ENCODE measurements at regions not wholly inside any gene's neighbourhood (a gene's known extent, or its start where the extent isn't known, plus 50 kb on each side); places are given as distances from the start of the nearest gene placed in this dataset.

DNA sequence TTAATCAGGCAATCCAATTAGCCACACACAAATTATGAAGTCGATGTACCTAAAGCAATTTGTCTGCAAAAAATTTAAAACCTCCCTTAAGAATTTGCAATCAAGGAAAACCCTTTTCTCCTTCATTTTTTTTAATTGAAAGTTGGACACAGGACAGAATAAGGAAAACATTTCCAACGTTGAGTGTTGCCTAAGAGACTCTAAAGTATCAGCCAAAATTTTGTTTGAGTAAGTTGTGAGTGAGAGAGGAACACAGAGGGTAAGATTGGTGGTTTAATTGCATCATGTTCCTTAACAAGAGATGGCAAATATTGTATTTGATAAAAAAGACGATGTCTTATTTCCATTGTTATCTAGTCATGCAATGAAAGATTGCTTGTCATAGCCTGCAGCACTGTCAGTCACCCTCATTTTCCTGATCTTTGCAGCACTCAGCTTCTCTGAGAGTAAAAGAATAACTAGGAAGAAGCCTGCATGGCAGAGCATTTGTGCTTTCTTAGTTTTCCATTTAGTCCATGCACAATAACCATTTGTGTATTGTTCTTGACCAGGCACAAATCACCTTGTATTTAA is 115.5 kb downstream of the ICOS start:
- H3K4me3 ChIP-seq (ENCODE audit: low read length) = no peak overlapping the region

DNA sequence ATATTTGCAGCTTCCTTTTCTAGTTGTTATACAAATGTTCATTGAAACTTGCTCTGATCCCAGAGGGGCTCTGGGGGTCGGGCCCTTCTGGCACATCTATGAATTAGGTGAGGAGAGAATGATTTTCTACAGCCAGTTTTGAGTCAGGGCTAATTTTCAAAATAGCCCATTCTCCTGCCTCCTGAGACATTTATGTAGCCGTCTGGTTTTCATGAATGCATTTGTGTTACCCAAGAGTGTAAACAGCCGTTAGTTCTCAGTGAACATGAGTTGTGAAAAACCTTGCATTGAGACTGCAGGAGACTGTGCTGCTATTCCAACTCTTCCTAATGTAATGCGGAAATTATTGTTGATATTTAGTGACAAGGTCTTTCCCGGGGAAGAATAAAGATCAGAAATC is 122.5 kb downstream of the ICOS start:
- Histone ChIP-seq H3K4me2 (ENCODE audit: low read length) (no peak overlapping the region), H3K27ac (ENCODE audit: low read depth, low read length) (no peak overlapping the region), H3K79me2 (ENCODE audit: control insufficient read depth, low read length) (no peaks in the 10 kb centered on the region), H3F3A (ENCODE audit: control insufficient read depth, insufficient read depth) (no peaks in the 10 kb centered on the region), H3K4me3 (ENCODE audit: low read length) (no peak overlapping the region), H4K20me1 (ENCODE audit: control insufficient read depth, insufficient read depth, low read depth, low read length) (no peaks in the 10 kb centered on the region), H3K4me1 (ENCODE audit: control insufficient read depth, low read length) (no peaks in the 10 kb centered on the region), H3K9me2 (replicated peaks; ENCODE audit: control insufficient read depth, low read length) (no peaks in the 10 kb centered on the region), H3K27me3 (ENCODE audit: control insufficient read depth, low read length) (no peaks in the 10 kb centered on the region; the same call in 1 of the 2 replicates), H3K36me3 (ENCODE audit: control insufficient read depth, low read length) (no peaks in the 10 kb centered on the region), H3K9me3 (ENCODE audit: control insufficient read depth, insufficient read depth, low read length) (no peaks in the 10 kb centered on the region)
- TF ChIP-seq EZH2phosphoT487 (IDR thresholded peaks at IDR 0.05; ENCODE audit: borderline replicate concordance, low read length) = no peak
- TF ChIP-seq, protein P1, sequence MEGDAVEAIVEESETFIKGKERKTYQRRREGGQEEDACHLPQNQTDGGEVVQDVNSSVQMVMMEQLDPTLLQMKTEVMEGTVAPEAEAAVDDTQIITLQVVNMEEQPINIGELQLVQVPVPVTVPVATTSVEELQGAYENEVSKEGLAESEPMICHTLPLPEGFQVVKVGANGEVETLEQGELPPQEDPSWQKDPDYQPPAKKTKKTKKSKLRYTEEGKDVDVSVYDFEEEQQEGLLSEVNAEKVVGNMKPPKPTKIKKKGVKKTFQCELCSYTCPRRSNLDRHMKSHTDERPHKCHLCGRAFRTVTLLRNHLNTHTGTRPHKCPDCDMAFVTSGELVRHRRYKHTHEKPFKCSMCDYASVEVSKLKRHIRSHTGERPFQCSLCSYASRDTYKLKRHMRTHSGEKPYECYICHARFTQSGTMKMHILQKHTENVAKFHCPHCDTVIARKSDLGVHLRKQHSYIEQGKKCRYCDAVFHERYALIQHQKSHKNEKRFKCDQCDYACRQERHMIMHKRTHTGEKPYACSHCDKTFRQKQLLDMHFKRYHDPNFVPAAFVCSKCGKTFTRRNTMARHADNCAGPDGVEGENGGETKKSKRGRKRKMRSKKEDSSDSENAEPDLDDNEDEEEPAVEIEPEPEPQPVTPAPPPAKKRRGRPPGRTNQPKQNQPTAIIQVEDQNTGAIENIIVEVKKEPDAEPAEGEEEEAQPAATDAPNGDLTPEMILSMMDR (IDR thresholded peaks at IDR 0.05; ENCODE audit: low read depth, low read length, poor library complexity, severe bottlenecking) = no peak

More for the DNA sequence above, 115.5 kb downstream of the ICOS start:
- Histone ChIP-seq H3K4me2 (ENCODE audit: low read length) (no peak overlapping the region), H3K36me3 (ENCODE audit: control insufficient read depth, low read length) (no peaks in the 10 kb centered on the region), H3F3A (ENCODE audit: control insufficient read depth, insufficient read depth) (no peaks in the 10 kb centered on the region), H3K9me3 (ENCODE audit: control insufficient read depth, insufficient read depth, low read length) (no peaks in the 10 kb centered on the region), H3K27ac (ENCODE audit: low read depth, low read length) (no peak overlapping the region), H4K20me1 (ENCODE audit: control insufficient read depth, insufficient read depth, low read depth, low read length) (no peaks in the 10 kb centered on the region), H3K79me2 (ENCODE audit: control insufficient read depth, low read length) (no peaks in the 10 kb centered on the region), H3K9me2 (replicated peaks; ENCODE audit: control insufficient read depth, low read length) (no peaks in the 10 kb centered on the region), H3K27me3 (ENCODE audit: control insufficient read depth, low read length) (no peaks in the 10 kb centered on the region), H3K4me1 (ENCODE audit: control insufficient read depth, low read length) (no peaks in the 10 kb centered on the region)
- no peak for TF ChIP-seq EZH2phosphoT487 (IDR thresholded peaks at IDR 0.05; ENCODE audit: borderline replicate concordance, low read length)
- TF ChIP-seq, protein P1 (IDR thresholded peaks at IDR 0.05; ENCODE audit: low read depth, low read length, poor library complexity, severe bottlenecking) = no peak

DNA sequence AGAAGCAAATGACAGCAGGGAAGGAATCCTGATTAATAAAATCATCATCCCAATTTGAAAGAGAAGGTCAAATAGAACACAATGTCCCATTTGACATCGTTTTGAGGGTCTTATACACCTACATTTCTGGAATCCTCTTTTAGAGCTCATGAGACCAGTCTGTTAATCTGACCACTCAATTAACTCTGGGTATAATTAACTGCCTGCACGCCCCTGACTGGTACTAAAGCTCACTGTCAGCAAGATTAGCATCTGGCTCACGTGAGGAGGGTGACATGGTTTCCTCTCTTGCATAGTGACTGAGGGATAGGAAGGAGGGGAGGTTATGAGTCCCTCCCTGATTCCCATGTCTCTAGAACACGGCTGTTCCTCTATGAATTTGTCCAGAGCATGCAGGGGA is 124.3 kb downstream of the ICOS start:
- Histone ChIP-seq H3K4me1 (ENCODE audit: control insufficient read depth, low read length) (no peaks in the 10 kb centered on the region), H3K9me3 (ENCODE audit: control insufficient read depth, insufficient read depth, low read length) (no peaks in the 10 kb centered on the region), H3K4me2 (ENCODE audit: low read length) (no peak overlapping the region), H3K9me2 (replicated peaks; ENCODE audit: control insufficient read depth, low read length) (no peaks in the 10 kb centered on the region), H3K27ac (ENCODE audit: low read depth, low read length) (no peak overlapping the region), H3K4me3 (ENCODE audit: low read length) (no peak overlapping the region), H3K27me3 (ENCODE audit: control insufficient read depth, low read length) (no peaks in the 10 kb centered on the region; the same call in 1 of the 2 replicates), H4K20me1 (ENCODE audit: control insufficient read depth, insufficient read depth, low read depth, low read length) (no peaks in the 10 kb centered on the region), H3F3A (ENCODE audit: control insufficient read depth, insufficient read depth) (no peaks in the 10 kb centered on the region), H3K79me2 (ENCODE audit: control insufficient read depth, low read length) (no peaks in the 10 kb centered on the region), H3K36me3 (ENCODE audit: control insufficient read depth, low read length) (no peaks in the 10 kb centered on the region)
- no peak for TF ChIP-seq EZH2phosphoT487 (IDR thresholded peaks at IDR 0.05; ENCODE audit: borderline replicate concordance, low read length)
- TF ChIP-seq, protein P1 (IDR thresholded peaks at IDR 0.05; ENCODE audit: low read depth, low read length, poor library complexity, severe bottlenecking) = no peak

Data from DOHH2 (cell line).